ENCODE measurements at regions not wholly inside any gene's neighbourhood (a gene's known extent, or its start where the extent isn't known, plus 50 kb on each side); places are given as distances from the start of the nearest gene placed in this dataset.

- TF ChIP-seq CTCF (IDR thresholded peaks at IDR 0.05; ENCODE audit: low read depth, low read length, poor library complexity, severe bottlenecking) (no peak), EZH2phosphoT487 (IDR thresholded peaks at IDR 0.05; ENCODE audit: borderline replicate concordance, low read length) (no peak)
These were observed 450.9 kb upstream of the MYT1L start for GRCh38 chr2:2782007-2782406.

Data from DOHH2 (cell line).